ENCODE measurements at regions not wholly inside any gene's neighbourhood (a gene's known extent, or its start where the extent isn't known, plus 50 kb on each side); places are given as distances from the start of the nearest gene placed in this dataset.
"Not testable (repeated sequence)": the region's sequence is repeated elsewhere in the genome, so short reads cannot be mapped to it uniquely, and the experiment has no call there.

- intact Hi-C loops (cut with micrococcal nuclease): loop anchor here (5.0 to 10.0 kb wide), 2 partner anchors 49 to 194 kb away; partner anchors contain the start of gene NEUROG2
Observed at GRCh38 chr4:112708772-112709171, 71.8 kb downstream of the LARP7 start.

DNA sequence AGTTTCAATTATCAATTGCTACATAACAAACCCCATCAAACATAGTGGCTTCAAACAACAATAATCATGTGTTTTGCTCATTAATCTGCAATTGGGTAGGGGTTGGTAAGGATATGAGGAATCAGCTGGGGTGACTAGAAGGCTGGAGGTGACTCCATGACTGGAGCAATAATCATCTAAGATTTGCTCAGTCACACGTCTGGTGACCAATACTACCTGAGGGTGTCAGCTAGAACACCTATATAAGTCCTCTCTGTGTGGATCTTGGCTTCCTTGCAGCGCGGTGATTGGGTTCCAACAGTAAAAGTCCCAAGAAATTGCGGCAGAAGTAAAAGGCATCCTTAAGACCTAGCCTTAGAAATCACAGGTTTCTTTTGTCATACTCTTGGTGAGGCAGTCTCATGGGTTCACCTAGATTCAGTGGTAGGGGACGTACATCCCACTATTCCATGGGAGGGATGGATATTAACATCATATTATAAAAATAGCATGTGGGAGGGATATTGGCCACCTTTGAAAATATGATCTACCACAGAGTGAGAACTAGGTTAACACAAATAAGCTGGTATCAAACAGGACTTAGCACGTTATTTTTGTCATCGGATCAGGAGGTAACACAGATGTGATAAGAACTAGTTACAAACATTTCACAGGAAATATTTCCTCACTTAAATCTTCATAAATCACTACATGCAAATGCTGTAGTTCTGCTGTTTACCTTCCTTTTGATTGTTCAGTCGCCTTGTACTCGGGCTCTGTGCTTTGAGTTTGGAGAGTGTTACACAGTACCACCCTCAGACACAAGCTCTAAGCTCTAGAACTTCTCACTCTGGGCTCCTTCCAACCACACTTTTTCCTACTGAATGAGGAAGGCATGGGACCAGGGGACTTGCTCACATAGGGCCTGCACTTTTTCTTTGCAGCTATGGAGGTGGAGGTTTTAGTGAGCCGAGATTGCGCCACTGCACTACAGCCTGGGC, 78.3 kb downstream of the LARP7 start:
- intact Hi-C loops (cut with micrococcal nuclease): no loop called here

- intact Hi-C loops (cut with micrococcal nuclease): no loop called here
Observed at GRCh38 chr4:112717856-112718255, 80.9 kb downstream of the LARP7 start.

- intact Hi-C loops (cut with micrococcal nuclease): no loop called here
Observed at GRCh38 chr4:112721627-112722026, 84.7 kb downstream of the LARP7 start.

DNA sequence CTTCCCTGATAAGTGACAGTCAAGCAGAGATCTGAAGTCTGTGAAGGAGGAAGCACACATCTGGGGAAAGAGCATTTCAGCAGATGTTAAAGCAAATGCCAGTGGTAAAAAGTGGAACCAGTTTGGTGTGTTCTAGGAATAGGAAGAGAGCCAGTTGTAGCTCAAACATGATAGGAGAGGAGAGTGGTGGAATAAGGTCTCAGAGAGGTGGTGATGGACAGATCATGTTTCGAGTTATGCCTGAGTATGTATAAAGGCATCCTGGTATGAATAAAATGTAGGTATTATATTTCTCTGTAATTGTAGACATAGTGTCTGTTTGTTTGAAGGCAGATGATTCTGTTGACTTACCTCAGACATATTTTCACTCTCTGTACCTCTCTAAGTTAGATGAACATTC, 89.1 kb downstream of the LARP7 start:
- intact Hi-C loops (cut with micrococcal nuclease): no loop called here

GRCh38 chr4:112727728-112728127, 90.8 kb downstream of the LARP7 start:
- intact Hi-C loops (cut with micrococcal nuclease): not testable (repeated sequence)

- intact Hi-C loops (cut with micrococcal nuclease): no loop called here
Observed at GRCh38 chr4:112731715-112732114, 94.8 kb downstream of the LARP7 start.

GRCh38 chr4:112732142-112732541, 95.2 kb downstream of the LARP7 start:
- intact Hi-C loops (cut with micrococcal nuclease): no loop called here

DNA sequence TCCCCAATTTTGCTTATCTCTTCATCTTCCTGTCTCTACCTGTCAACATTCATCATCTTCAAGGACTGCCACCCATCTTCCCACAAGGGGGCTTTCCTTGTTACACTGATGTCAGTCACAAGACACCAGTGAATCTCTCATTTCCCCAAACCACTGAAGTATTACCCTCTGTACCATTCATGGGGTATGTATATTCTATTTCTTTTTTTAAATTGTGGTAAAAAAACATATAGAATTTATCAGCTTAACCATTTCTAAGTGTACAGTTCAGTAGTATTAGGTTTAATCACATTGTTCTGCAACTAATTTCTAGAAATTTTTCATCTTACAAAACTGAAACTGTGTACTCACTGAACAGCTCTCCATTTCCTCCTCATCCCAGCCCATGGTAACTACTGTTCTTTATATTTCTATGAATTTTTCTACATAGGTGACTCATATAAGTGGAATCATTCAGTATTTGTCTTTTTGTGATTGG, 98.6 kb downstream of the LARP7 start:
- intact Hi-C loops (cut with micrococcal nuclease): no loop called here

DNA sequence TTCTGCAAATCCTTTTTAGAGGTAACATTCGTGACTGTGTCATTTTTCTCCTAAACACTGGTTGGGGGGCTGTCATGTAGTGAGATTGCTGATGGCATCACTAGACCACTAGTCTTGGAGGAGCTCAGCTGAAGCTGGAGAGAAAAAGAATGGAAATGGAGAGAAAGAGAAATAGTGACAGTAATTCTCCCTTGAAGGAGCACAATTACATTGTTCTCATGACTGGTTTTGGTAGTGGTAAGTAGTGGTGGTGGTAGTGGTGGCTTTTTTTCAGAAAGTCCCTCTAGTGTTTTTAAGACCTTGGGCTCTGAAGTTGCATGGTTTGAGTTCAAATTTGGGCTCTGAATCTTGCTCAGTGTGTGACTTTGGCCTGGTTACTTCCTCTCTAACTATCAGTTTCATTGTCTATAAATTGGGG, 99.8 kb downstream of the LARP7 start:
- intact Hi-C loops (cut with micrococcal nuclease): no loop called here

DNA sequence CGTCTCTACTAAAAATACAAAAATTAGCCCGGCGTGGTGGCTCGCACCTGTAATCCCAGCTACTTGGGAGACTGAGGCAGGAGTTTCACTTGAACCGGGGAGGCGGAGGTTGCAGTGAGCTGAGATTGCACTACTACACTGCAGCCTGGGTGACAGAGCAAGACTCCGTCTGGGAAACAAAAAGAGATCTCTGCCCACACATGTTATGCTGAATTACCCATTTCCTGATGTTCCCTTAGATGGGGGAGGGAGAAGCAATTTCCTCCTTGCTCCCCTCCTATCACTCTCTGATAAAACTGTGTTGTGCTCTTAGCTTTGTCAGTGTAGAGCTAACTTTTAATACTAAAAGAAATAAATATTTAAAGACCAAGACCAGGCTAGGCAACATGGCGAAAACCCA, 102.5 kb downstream of the LARP7 start:
- intact Hi-C loops (cut with micrococcal nuclease): no loop called here

- intact Hi-C loops (cut with micrococcal nuclease): no loop called here
Observed at GRCh38 chr4:112747036-112747435, 110.1 kb downstream of the LARP7 start.

DNA sequence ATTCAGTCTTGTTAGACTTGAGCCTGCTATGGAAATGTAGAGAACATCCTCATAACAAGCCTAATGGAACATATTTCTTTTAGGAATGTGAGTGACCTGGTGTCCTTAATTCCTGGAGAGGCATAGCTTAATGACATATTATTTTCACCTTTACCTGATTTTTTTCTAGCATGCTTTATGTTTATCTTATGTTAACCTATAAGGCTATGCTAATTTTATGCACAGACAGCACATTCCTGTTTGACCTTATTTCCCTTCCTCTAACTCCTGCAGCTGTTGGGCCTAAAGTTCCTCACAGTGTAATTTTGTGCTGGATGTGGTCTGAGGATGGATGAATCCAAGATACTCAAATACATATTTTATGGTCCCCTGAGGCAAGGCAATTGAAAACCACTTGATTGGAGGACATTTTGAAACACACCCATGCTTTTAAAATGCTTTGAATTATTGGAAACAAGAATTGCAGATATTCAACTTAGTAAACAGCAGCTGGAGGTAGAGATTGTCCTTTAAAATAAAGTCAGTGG, 111.5 kb downstream of the LARP7 start:
- intact Hi-C loops (cut with micrococcal nuclease): no loop called here

GRCh38 chr4:112750749-112751148, 113.8 kb downstream of the LARP7 start:
- intact Hi-C loops (cut with micrococcal nuclease): not testable (repeated sequence)

DNA sequence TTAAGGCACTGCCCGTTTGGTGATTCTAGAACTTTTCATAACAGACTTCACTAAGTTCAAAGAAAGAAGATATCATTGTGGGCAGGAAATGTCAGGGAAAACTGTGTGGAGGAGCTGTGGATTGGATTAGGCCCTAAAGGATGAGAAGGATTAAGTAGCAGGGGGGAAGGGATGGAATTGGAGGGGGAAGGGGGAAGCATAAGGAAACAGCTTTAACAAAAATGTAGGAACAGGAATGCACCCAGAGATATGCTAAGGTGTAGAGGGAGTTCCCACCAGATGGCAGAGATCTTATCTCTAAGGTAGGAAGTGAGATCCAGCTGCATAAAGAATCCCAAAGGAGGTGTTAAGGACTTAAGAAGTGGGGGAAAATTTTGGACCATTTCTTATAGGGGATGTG, 114.5 kb downstream of the LARP7 start:
- intact Hi-C loops (cut with micrococcal nuclease): no loop called here

GRCh38 chr4:112752061-112752460, 115.1 kb downstream of the LARP7 start:
- intact Hi-C loops (cut with micrococcal nuclease): no loop called here

DNA sequence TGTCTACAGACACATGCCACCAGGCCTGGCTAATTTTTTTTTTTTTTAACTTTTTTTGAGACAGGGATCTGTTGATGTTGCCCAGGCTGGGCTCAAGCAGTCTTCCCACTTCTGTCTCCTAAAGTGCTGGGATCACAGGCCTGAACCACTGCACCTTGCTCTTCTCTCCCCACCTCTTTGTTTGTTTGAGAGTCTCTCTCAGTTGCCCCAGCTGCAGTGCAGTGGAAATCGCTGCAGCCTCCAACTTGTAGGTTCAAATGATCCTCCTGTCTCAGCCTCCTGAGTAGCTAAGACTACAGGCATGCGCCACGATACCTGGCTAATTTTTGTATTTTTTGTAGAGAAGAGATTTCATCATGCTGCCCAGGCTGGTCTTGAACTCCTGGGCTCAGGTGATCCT, 115.6 kb downstream of the LARP7 start:
- intact Hi-C loops (cut with micrococcal nuclease): no loop called here

DNA sequence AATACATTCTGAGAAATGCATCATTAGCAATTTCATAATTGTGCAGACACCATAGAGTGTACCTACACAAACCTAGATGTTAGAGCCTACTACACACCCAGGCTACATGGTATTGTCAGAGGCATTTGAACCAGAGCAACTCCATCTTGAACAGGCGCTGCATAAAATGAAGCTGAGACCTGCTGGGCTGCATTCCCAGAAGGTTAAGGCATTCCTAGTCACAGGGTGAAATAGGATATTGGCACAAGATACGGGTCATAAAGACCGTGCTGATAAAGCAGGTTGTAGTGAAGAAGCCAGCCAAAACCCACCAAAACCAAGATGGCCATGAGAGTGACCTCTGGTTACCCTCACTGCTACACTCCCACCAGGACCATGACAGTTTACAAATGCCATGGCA, 116.4 kb downstream of the LARP7 start:
- intact Hi-C loops (cut with micrococcal nuclease): no loop called here

- intact Hi-C loops (cut with micrococcal nuclease): loop anchor here (5.0 kb wide), 1 partner anchor 52 kb away; no protein-coding TSS in a partner anchor
Observed at GRCh38 chr4:112759313-112759712, 122.4 kb downstream of the LARP7 start.

- intact Hi-C loops (cut with micrococcal nuclease): no loop called here
Observed at GRCh38 chr4:112765317-112765974, 128.5 kb downstream of the LARP7 start.

DNA sequence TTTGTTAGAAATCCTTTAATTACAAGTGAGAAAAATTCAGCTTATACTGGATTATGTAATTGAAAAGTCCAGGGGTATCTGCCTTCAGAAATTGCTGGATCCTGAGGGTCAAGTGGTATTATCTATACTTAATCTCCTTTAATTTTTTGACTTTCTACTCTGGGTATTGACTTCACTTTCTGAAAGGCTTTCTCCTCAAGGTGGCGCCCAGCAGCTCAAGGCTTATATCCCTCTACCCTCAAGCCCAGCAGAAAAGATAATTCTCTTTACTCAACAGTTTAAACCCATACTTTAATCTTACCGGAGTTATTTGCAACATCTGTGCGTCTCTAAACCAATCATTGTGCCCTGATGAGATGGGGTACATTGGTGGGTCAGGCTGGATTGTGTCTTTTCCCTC, 129.5 kb downstream of the LARP7 start:
- intact Hi-C loops (cut with micrococcal nuclease): loop anchor here (1.0 kb wide), 1 partner anchor 172 kb away; no protein-coding TSS in a partner anchor

DNA sequence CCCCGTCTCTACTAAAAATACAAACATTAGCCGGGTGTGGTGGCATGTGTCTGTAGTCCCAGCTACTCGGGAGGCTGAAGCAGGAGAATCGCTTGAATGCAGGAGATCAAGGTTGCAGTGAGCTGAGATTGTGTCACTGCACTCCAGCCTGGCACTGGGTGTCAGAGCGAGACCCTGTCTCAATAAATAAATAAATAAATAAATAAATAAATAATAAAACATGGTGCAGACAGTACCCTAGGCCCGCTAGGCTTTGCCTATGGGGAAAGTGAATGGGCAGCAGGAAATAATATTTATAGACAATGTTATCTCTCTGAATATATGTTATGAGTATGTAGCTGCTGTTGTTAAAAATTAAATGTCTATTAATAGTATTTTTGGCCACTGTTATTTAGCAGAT, 130.4 kb downstream of the LARP7 start:
- intact Hi-C loops (cut with micrococcal nuclease): no loop called here
